ENCODE measurements at regions not wholly inside any gene's neighbourhood (a gene's known extent, or its start where the extent isn't known, plus 50 kb on each side); places are given as distances from the start of the nearest gene placed in this dataset.

DNA sequence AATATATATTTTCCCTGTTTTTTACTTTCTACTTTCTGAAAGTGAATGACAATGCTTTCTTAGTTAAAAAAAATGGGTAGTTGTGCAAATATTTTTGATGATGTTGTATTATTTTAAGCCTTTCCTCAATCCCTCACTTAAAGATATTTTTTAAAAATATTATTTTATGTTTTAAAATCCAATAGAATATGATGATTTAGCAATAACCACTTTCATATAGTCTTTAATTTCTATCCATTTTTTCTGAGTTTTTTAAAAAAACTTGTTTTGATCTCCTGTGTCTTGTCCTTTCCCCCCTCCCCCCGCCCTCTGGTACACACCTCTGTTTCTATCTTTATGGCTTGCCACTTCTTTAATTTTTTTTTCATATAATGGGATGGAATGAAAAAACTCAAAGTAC lies 362.0 kb upstream of the SLITRK6 start:
- TF ChIP-seq, protein P1, sequence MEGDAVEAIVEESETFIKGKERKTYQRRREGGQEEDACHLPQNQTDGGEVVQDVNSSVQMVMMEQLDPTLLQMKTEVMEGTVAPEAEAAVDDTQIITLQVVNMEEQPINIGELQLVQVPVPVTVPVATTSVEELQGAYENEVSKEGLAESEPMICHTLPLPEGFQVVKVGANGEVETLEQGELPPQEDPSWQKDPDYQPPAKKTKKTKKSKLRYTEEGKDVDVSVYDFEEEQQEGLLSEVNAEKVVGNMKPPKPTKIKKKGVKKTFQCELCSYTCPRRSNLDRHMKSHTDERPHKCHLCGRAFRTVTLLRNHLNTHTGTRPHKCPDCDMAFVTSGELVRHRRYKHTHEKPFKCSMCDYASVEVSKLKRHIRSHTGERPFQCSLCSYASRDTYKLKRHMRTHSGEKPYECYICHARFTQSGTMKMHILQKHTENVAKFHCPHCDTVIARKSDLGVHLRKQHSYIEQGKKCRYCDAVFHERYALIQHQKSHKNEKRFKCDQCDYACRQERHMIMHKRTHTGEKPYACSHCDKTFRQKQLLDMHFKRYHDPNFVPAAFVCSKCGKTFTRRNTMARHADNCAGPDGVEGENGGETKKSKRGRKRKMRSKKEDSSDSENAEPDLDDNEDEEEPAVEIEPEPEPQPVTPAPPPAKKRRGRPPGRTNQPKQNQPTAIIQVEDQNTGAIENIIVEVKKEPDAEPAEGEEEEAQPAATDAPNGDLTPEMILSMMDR (conservative IDR thresholded peaks at IDR 0.05; ENCODE audit: low read depth, low read length) = no peak
- no peak for DNase-seq (ENCODE audit: low read depth)
- no peak overlapping the region for H3K4me3 ChIP-seq (ENCODE audit: low read depth, low read length)

DNA sequence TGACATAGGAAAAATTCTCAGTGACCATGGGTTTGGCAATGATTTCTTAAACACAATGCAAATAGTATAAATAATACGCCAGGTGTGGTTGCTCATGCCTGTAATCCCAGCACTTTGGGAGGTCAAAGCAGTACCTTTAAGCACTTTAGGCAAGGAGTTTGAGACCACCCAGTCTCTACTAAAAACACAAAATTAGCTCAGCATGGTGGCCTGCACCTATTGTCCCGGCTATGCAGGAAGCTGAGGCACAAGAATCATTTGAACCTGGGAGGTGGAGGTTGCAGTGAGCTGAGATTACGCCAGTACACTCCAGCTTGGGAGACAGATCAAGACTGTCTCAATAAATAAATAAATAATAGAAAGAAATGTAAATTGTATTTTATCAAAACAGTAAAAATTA lies 356.5 kb upstream of the SLITRK6 start:
- TF ChIP-seq, protein P1 (conservative IDR thresholded peaks at IDR 0.05; ENCODE audit: low read depth, low read length) = no peak
- no peak overlapping the region for H3K4me3 ChIP-seq (ENCODE audit: low read depth, low read length)
- no peak for DNase-seq (ENCODE audit: low read depth)

DNA sequence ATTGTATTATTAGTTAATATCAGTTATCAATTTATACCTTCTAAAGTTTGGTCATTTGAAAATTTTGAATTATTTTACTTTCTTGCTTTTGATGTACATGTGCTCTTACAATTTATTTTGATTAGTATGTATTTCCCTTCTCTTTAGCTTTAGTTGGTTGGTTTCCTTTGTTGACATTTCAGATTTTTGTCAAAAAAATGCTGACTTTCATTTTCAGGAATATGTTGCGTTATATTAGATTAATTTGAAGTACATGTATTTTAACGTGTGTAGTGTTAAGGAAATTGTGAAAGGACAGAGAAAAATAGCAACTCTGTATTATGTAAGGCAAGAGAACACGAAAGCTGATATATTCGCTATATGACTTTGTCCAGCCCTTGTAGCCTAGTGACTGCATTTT lies 342.9 kb upstream of the SLITRK6 start:
- no peak overlapping the region for H3K4me3 ChIP-seq (ENCODE audit: low read depth, low read length)
- TF ChIP-seq, protein P1 (conservative IDR thresholded peaks at IDR 0.05; ENCODE audit: low read depth, low read length) = no peak
- DNase-seq (ENCODE audit: low read depth) = no peak

DNA sequence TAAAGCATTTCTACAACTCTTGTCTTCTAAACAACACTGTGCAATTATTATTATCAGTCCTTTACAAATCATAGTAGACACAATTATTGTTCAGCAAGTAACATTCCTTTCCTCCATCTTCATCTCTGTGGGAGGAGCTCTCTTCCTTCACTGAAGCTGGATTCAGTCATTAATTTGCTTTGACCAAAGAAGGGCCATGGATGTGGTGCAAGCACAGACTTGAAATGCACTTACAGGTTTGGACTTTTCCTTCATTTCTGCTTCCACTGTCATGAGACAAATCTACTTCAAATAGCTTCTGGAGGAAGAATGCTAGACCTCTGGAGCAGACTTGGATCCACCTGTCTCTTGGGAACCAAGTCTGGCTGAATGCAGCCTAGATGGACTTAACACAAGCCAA lies 336.6 kb upstream of the SLITRK6 start:
- H3K4me3 ChIP-seq (ENCODE audit: low read depth, low read length) = no peak overlapping the region
- no peak for DNase-seq (ENCODE audit: low read depth)
- TF ChIP-seq, protein P1 (conservative IDR thresholded peaks at IDR 0.05; ENCODE audit: low read depth, low read length) = no peak

DNA sequence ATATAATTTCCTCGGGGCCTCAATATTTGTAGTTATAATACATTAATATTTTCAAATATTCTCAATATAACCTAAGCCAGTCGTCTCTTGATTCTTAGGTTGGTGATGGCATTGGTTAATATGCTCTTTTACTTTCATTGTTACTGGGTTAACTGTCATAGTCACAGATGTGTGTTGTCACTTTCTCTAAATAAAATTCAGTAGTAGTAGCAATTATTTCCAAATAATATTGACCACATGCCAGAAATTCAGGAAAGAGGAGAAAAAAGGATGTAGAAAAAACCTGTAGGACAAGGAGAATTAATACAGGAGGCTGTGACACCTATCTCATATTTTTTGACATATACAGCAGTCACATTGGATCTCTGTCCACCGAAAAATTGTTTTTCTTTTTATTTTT lies 322.7 kb upstream of the SLITRK6 start:
- TF ChIP-seq, protein P1 (conservative IDR thresholded peaks at IDR 0.05; ENCODE audit: low read depth, low read length) = no peak
- H3K4me3 ChIP-seq (ENCODE audit: low read depth, low read length) = no peak overlapping the region
- DNase-seq (ENCODE audit: low read depth) = no peak

DNA sequence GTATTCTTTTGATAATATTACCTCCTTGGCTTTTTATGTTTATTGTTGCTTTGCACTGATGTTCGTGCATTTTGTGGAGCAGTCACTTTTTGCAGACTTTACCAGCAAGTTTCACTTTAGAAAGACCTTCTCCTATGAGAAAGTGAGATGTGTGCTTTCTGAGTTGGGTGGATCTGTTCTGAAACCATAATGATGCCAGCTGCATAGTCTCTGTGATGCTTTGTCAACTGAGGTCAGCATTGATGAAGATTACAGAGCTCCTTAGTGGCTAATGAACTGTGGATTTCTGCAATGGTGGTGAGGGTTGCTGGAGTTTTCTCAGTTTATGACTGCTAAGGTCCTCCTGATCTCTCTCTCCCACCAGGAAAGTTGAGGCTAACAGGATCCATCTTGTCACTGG lies 309.9 kb upstream of the SLITRK6 start:
- DNase-seq (ENCODE audit: low read depth) = no peak

DNA sequence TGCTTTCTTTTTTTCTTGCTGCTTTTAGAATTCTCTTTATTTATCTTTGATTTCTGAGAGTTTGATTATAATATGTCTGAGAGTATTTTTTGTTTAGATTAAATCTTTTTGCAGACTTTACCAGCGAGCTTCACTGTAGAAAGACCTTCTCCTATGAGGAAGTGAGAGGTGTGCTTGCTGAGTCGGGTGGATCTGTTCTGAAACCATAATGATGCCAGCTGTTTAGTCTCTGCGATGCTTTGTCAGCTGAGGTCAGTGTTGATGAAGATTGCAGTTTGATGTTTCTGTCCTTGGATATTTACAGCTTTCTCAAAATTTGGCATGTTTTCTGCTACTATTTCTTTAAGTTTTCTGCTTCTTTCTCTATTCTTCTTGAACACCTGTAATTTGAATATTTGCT lies 309.1 kb upstream of the SLITRK6 start:
- no peak for DNase-seq (ENCODE audit: low read depth)
- no peak overlapping the region for H3K4me3 ChIP-seq (ENCODE audit: low read depth, low read length)
- TF ChIP-seq, protein P1 (conservative IDR thresholded peaks at IDR 0.05; ENCODE audit: low read depth, low read length) = no peak

More for the DNA sequence above, 309.9 kb upstream of the SLITRK6 start:
- H3K4me3 ChIP-seq (ENCODE audit: low read depth, low read length) = no peak overlapping the region
- TF ChIP-seq, protein P1 (conservative IDR thresholded peaks at IDR 0.05; ENCODE audit: low read depth, low read length) = no peak

Measured in epithelial cell of proximal tubule (primary cell).